NCI-H2196 (cell line): ENCODE measurements at regions not wholly inside any gene's neighbourhood (a gene's known extent, or its start where the extent isn't known, plus 50 kb on each side); places are given as distances from the start of the nearest gene placed in this dataset.
"Not testable (repeated sequence)": the region's sequence is repeated elsewhere in the genome, so short reads cannot be mapped to it uniquely, and the experiment has no call there.

Experiments used
- DNase-seq: peaks from one replicate; lab custom pipeline; 2025; ENCODE audit not compliant: unreplicated experiment; lab: John Stamatoyannopoulos, UW

- DNase-seq: no peak
Measured at GRCh38 chr10:128571745-128572144, 445.5 kb upstream of the MKI67 start.

GRCh38 chr10:128572696-128573095, 446.5 kb upstream of the MKI67 start:
- DNase-seq: no peak

GRCh38 chr10:128573281-128573845, 447.1 kb upstream of the MKI67 start:
- no peak for DNase-seq

- DNase-seq: no peak
Measured at GRCh38 chr10:128573986-128574385, 447.8 kb upstream of the MKI67 start.

- no peak for DNase-seq
Measured at GRCh38 chr10:128574581-128575210, 448.5 kb upstream of the MKI67 start.

GRCh38 chr10:128575761-128576160, 449.5 kb upstream of the MKI67 start:
- DNase-seq: no peak

GRCh38 chr10:128576336-128576735, 450.1 kb upstream of the MKI67 start:
- DNase-seq: no peak

GRCh38 chr10:128576943-128577670, 450.9 kb upstream of the MKI67 start:
- no peak for DNase-seq

GRCh38 chr10:128577958-128578750, 451.9 kb upstream of the MKI67 start:
- DNase-seq: no peak

- no peak for DNase-seq
Measured at GRCh38 chr10:128578766-128579165, 452.5 kb upstream of the MKI67 start.

GRCh38 chr10:128579280-128579865, 453.1 kb upstream of the MKI67 start:
- no peak for DNase-seq

GRCh38 chr10:128579901-128580300, 453.7 kb upstream of the MKI67 start:
- no peak for DNase-seq

- not testable (repeated sequence) for DNase-seq
Measured at GRCh38 chr10:128583125-128583524, 456.9 kb upstream of the MKI67 start.

- not testable (repeated sequence) for DNase-seq
Measured at GRCh38 chr10:128586599-128586998, 460.4 kb upstream of the MKI67 start.

GRCh38 chr10:128587689-128588088, 461.5 kb upstream of the MKI67 start:
- no peak for DNase-seq

- DNase-seq: no peak
Measured at GRCh38 chr10:128588402-128588801, 462.2 kb upstream of the MKI67 start.

GRCh38 chr10:128594688-128595087, 468.5 kb upstream of the MKI67 start:
- DNase-seq: no peak

- DNase-seq: no peak
Measured at GRCh38 chr10:128596906-128597305, 470.7 kb upstream of the MKI67 start.

- no peak for DNase-seq
Measured at GRCh38 chr10:128599030-128599429, 472.8 kb upstream of the MKI67 start.

- DNase-seq: no peak
Measured at GRCh38 chr10:128599538-128599937, 473.3 kb upstream of the MKI67 start.

GRCh38 chr10:128602183-128602582, 476.0 kb upstream of the MKI67 start:
- no peak for DNase-seq
